22Rv1 (cell line): ENCODE measurements at regions not wholly inside any gene's neighbourhood (a gene's known extent, or its start where the extent isn't known, plus 50 kb on each side); places are given as distances from the start of the nearest gene placed in this dataset.

Experiments used
- ZFX ChIP-seq: fragments of 450-650 bp; IDR thresholded peaks from 2 replicates; pipeline ENCODE4 v1.6.1; 2017; ENCODE audit warnings: antibody characterized with exemption, borderline replicate concordance
- TF ChIP-seq, protein P1 (sequence below): fragments of 450-650 bp; IDR thresholded peaks from 2 replicates; pipeline ENCODE4 v1.5.1; 2017; ENCODE audit warnings: mild to moderate bottlenecking

DNA sequence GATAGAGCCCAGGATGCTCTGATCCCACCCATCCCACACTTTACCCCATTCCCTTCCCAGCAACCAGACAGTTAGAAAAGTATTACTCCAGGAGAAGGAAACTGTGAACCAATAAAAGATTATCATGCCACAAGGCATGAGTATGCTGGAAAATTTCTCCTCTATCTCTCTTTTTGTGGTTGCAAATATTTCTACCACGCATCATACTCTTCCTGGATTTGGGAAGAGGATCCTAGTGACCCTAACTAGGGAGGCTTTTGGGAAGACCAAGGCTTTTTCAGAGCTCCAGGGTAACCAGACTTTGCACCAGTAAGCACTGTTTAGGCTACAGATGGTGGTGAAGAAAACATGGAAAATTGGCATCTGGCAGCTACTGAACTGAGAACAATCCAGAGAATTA is 257.6 kb upstream of the CLNK start:
- TF ChIP-seq, protein P1, sequence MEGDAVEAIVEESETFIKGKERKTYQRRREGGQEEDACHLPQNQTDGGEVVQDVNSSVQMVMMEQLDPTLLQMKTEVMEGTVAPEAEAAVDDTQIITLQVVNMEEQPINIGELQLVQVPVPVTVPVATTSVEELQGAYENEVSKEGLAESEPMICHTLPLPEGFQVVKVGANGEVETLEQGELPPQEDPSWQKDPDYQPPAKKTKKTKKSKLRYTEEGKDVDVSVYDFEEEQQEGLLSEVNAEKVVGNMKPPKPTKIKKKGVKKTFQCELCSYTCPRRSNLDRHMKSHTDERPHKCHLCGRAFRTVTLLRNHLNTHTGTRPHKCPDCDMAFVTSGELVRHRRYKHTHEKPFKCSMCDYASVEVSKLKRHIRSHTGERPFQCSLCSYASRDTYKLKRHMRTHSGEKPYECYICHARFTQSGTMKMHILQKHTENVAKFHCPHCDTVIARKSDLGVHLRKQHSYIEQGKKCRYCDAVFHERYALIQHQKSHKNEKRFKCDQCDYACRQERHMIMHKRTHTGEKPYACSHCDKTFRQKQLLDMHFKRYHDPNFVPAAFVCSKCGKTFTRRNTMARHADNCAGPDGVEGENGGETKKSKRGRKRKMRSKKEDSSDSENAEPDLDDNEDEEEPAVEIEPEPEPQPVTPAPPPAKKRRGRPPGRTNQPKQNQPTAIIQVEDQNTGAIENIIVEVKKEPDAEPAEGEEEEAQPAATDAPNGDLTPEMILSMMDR, result no peak
- no peak for TF ChIP-seq ZFX
